ENCODE measurements at regions not wholly inside any gene's neighbourhood (a gene's known extent, or its start where the extent isn't known, plus 50 kb on each side); places are given as distances from the start of the nearest gene placed in this dataset.

DNA sequence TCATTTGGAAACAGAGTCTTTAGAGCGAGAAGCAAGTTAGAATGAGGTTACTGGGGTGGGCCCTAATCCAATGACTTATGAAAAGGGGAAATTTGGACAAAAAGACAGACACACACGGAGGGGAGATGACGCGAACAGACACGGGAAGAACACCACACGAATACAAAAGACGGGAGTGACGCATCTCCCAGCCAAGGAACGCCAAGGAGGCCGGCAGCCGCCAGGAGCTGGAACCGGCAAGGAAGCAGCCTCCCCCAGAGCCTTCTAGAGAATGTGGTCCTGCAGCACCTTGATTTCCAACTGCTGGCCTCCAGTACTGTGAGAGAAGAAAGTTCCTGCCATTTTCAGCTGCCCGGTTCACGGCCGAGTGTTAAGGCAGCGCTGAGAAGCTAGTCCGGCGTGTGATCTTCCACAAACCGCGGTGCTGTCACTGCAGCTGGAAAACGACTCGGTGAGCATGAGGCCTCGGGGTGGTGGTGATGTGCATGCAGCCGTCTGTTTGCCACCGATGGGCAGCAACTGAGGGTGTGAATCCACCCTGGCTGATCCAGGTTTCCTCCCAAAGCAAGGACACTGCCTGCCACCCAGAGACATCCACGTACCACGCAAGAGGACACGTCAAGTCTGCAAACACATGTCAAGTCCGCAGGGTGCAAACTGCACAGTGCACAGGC lies 124.5 kb downstream of the NCOR2 start:
- DNase-seq, result no peak

DNA sequence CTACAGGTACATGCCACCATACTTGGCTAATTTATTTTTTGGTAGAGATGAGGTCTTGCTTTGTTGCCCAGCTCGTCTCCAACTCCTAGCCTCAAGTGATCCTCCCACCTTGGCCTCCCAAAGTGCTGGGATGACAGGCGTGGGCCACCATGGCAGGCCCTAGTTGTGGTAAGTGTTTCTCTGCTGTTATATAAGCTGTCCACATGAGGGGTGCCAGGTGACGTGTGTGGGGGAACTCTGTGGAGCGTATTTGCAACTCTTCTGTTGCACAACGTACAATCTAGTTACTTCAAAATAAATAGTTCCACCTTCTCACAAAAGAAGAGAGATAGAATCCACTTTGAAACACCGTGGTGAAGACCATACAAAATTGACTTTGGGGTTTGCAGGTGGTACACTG lies 125.1 kb downstream of the NCOR2 start:
- no peak for DNase-seq

DNA sequence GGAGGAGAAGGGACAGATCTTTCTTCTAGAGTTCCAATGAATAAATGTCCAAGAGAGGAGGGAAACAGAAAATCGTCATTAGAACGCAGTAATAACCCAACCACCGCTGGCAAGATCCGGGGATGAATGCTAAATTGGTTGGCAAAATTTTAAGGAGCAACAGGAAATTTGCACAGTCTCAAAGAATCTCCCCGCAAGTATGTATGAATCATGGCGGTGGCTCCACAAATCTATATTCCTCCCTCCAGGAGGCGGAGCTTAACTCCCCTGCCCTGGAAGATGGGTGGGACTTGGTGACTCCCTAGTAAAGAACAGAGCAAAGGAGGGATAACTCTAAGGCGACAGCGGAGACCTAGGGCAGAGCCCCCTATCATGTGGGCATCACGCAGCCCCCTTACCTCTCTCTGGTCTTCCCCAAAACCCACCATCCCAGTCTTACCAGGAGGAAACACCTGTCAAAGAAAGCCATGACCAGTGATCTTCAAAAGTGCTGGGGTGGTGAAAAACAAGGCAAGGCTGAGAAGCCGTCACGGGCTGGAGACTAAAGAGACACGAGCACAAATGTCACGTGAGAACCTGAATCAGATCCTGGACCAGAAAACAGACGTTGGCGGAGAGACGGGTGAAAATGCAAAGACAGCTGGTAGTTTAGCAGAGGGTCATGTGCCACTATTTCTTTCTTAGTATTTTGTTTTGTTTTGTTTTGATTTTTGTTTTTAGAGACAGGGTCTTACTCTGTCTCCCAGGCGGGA lies 125.8 kb downstream of the NCOR2 start:
- no peak for DNase-seq

DNA sequence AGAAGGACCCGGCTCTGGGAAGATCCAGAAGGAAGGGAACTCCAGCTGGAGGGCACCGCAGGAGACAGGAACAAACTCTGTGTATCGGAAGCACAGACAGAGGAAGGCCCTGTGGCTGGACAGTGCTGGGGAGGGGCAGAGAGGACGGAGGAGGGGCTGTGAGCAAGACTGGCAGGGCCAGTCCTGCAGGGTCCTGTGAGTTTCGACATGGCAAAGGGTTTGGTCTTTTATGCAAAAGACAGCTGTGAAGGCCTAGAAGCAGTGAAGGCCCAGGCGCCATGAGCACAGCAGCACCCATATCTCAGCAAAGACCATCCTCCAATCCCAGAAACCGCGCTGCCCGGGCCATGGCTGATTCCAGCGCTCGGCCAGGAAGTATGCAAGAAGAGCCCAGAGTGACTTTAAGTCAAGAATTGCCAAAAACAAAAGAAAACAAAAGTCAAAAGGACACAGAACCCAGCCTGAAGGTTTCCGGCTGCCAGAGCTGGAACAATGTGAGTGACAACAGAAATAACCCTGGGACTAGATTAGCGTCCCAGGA lies 126.5 kb downstream of the NCOR2 start:
- no peak for DNase-seq

DNA sequence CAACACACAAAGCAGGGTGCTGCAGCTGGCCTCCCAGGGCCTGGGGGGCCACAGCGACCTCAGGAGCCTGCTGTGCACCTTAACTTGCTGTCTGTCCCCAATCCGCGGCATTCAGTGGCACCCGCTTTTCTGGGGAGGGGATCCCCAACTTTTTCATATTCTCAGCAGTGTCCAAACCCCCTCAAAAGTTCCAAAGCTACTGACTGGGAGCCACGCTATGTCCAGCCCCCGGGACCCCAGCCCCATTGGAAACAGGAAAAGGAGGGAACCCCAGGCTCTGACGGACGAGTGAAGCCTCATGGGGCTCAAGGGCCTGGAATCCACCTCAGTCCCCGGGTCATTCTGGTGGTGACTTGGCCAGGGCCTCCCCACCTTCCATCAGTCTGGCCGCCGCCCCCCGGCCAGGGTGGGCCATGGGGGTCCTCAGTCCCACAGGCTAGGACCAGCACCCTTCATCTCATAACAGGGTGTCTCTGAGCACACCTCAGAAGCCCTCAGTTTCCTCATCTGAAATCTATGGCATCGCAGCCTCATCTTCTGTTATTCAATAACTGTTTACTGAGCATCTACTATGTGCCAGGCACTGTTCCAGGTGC lies 127.3 kb downstream of the NCOR2 start:
- no peak for DNase-seq

DNA sequence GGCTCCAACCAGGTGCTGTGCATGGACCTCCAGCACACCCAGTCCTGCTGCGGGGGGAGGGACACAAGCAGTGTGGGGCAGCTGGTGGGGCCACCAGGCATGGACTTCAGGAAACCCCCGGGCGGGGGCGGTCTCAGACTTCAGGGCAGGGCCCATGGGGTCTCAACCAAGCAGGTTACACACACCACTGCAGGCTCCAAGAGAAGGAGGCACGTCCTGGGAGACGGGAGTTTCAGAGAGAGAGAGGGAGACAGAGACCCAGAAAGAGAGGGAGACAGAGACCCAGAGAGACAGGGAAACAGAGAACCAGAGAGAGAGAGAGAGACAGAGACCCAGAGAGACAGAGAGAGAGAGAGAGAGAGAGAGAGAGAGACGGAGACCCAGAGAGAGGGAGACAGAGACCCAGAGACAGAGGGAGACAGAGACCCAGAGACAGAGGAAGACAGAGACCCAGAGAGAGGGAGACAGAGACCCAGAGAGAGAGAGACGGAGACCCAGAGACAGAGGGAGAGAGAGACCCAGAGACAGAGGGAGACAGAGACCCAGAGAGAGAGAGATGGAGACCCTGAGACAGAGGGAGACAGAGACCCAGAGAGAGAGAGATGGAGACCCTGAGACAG lies 128.9 kb downstream of the NCOR2 start:
- DNase-seq, result no peak

DNA sequence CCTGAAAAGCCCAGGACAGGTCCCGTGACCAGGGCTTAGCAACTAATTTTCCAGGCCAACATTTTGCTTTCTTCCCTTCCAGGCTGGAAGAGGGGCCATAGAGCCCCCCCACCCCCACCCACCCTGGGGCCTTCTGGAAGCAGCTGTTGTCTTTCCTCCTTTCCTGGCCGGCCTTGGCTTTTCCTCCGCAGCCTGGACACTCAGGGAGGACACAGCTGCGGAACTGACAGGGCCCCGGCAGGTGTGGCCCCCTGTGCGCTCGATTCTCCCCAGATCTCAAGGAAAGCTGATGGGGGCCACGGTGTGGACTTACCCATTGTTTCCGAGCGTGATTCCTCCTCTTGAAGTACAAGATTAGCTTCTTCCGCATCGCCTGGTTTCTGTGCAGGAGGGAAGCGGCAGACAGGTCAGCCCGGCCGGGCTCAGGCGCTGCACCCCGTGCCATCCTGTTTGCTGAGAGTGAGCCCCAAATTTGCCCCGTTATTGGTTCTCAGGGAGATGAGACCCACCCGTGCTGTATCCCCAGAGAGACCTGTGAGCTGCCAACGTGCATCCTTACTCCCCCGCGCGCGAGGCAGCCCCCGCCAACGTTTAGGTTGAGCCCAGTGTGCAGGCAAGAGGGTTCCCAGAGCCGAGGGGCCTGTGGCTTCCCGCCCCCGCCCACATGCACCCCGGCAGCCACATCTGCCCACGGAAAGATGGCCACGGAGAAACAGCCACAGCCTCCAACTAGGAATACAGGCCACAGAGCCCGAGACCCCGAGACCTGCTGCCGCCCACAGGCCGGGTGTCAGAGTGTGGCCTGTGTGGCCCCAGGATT lies 129.6 kb downstream of the NCOR2 start:
- no peak for DNase-seq

GRCh38 chr12:124437121-124437520 lies 130.3 kb downstream of the NCOR2 start:
- no peak for DNase-seq

GRCh38 chr12:124436366-124436765 lies 131.0 kb downstream of the NCOR2 start:
- DNase-seq, result no peak

GRCh38 chr12:124435806-124436345 lies 131.5 kb downstream of the NCOR2 start:
- DNase-seq, result no peak

DNA sequence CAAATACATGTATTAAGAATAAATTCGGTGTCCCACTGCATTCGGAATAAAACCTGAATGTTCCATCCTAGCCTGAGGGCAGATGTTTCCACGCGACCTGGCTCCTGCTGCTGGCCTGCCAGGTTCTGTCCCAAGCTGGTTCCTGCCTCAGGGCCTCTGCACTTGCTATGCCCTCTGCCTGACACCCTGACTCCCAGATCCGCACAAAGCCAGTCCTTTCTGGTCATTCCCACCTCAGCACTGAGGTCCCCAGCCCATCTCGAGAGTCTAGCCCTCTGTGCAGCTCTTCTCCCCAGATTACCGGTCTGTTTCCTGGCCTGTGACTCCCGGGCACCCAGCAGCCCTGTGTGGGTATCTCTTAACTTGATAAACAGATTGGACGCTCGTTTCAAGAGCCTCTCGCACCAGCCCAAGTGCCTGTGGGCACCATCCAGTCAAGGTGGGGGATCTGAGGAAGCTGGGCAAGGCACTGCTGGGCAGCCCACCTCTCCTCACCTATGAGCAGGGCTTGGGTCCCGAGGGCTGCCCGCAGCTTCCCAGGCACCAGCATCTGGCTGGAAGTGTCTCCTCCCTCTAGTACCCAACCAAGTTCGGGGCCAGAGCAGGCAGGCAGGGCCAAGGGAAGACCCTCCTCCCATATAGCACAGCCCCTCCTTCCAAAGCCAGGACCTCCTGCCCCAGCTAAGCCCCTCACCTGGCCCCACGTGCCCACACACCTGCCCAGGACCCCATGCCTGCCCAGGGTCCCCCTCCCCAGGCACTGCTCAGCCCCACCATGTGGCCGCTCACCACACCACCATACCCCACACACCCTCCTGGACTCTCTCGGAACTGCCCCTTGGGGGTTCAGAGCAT lies 132.2 kb downstream of the NCOR2 start:
- DNase-seq, result no peak

GRCh38 chr12:124434354-124434753 lies 133.1 kb downstream of the NCOR2 start:
- no peak for DNase-seq

DNA sequence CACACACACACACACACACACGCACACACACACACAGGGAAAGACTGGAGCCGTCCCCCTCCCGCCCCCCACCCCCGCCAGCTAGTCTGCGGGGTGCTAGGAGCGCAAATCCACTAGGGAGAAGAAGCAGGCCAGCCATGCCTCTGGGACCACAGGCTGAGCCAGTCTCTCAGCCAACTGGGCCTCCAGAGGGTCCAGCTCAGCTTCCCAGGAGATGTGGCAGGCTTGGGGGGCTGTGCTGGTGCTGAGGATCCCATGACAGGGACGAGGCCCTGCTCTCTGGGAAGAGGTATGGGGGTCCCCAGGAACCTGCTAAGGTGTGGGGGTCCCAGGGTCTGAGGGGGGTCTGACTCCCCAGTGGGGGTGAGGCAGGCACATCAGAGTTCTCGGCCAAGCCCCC lies 133.5 kb downstream of the NCOR2 start:
- DNase-seq, result no peak

DNA sequence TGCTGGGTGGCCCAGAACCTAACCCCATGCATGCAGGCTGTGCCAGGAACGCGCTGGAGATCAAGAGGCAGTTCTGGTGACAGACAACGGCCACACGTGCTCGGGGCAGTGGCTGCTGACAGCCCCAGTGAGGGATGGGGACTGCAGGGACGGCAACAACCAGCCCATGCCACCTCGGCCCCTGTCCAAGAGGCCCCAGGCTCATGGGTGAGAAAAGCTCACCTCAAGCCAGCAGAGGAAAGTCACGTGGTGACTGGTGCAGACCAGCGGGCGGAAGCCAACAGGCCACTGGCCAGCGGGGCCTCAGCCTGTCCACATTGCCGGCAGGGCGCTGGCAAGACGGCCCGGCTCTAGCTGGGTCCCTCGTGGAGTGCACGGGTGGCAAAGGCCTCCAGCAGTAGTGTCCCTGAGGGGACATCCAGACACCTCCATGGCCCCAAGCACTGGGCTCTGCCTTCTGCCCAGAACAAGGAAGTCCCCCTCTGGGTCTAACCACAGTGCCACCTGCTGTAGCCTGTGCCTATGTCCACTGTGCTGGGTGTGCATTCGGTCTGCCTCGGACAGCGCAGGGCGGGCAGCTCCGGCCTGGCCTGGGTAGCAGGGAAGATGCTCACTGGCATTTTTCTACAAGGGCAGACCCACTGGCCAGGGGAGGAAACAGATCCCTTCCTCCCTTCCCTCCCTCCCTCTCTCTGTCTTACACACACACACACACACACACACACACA lies 134.1 kb downstream of the NCOR2 start:
- no peak for DNase-seq

GRCh38 chr12:124432376-124432775 lies 135.0 kb downstream of the NCOR2 start:
- DNase-seq, result peak in 1 of 2 donors; percentile 16

DNA sequence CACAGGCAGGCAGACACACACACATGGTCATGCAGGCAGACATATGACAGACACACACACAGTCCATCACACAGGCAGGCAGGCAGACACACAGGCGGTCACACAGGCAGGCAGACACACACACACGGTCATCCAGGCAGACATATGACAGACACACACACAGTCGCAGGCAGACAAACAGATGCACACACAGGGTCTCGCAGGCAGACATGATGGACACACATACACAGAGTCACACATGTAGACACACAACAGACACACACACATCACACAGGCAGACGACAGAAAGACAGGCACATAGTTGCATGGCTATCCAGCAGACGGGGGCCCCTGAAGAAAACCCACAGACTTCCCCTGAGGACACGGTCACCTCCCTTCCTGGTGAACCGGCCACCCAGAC lies 135.4 kb downstream of the NCOR2 start:
- DNase-seq, result no peak

GRCh38 chr12:124430491-124430890 lies 135.6 kb downstream of the RFLNA start:
- no peak for DNase-seq

- DNase-seq, result no peak
These were observed 134.6 kb downstream of the RFLNA start for GRCh38 chr12:124429535-124429934.

DNA sequence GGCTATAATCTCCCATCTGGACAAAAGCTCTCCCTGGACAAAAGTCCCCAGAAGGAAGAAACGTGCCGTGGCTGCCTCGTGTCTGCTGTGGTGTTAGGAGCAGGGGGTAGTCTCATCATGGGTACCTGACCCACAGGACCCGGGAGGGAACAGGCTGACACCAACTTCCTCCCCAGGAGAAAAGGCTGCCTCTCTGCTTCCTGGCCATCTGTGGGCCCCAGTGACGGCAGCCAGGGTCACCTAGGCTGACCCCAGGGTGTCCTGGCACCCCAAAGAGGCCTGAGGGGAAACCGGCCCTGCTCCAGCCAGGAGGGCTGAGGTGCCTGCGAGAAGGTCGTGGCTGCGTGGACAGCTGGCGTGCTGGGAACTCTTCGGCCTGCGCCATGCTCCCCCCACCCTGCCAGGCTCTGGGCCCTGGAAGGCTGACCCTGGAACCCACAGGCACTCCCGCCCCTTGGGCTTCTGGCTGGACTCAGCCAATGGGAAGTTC lies 133.9 kb downstream of the RFLNA start:
- DNase-seq, result no peak

- DNase-seq, result no peak
These were observed 133.4 kb downstream of the RFLNA start for GRCh38 chr12:124428136-124428791.
